ENCODE measurements at regions not wholly inside any gene's neighbourhood (a gene's known extent, or its start where the extent isn't known, plus 50 kb on each side); places are given as distances from the start of the nearest gene placed in this dataset.

DNA sequence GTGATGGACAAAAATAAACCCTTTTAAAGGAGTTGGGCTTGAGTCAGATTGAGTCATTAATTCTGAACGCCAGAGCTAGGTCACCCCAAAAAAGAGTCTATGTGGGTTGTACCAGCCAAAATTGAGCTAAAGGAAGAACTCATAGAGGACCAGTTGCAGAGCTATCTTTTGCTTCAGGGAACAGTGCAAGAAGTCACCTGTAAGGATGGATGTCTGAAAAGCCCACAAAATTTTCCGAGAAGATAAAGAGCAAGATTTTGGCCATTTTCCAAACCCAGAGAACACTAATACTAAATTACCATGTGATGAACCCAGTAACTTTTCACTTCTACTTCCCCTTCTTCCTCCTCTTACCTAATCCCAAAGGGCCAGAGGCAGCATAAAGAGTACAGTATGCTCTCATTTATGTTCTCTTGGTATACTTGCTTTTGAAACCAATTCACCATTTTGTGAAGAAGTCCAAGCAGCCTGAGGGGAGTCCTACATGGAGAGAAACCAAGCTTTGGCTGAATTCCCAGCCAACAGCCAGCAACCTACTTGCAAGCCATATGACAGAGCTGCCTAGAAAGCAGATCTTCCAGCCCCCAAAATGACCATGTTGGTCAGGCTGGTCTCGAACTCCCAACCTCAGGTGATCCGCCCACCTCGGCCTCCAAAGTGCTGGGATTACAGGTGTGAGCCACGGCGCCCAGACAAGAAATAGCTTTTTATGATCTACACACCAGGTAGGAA, 551.7 kb downstream of the SATB2 start:
- no peak overlapping the region for H3K4me3 ChIP-seq (replicated peaks in 1 of 3; ENCODE audit: insufficient read depth in 1 of 3, low read depth in 1 of 3, low read length in 3 of 3)
- DNase-seq (ENCODE audit: low read depth, low spot score), result no peak
- H3K9me1 ChIP-seq (replicated peaks; ENCODE audit: control insufficient read depth, extremely low read depth, insufficient read depth, low read length), result no peaks in the 10 kb centered on the region
- H2AFZ ChIP-seq (ENCODE audit: low read depth, low read length), result no peak overlapping the region
- no peaks in the 10 kb centered on the region for H3K79me2 ChIP-seq (ENCODE audit: control insufficient read depth, insufficient read depth, low read length)
- no TSS peak for BruUV-seq (replicated peaks)
- H3K4me1 ChIP-seq (ENCODE audit: control insufficient read depth, extremely low read depth, insufficient read depth, low read length), result no peaks in the 10 kb centered on the region
- no peak overlapping the region for H3K4me2 ChIP-seq (ENCODE audit: insufficient read depth, low read length)
- H3K36me3 ChIP-seq (ENCODE audit: control insufficient read depth in 2 of 2, extremely low read depth in 1 of 2, insufficient read depth in 2 of 2, low read length in 2 of 2), result no peaks in the 10 kb centered on the region
- CTCF ChIA-PET, result no interaction called here
- FAIRE-seq, result no peak
- peaks cover 2% of the 10 kb centered on the region for H3K9me3 ChIP-seq (replicated peaks; ENCODE audit: control insufficient read depth, insufficient read depth, low read length)
- no peaks in the 10 kb centered on the region for H3K27me3 ChIP-seq (ENCODE audit: control insufficient read depth in 2 of 2, insufficient read depth in 2 of 2, low read length in 2 of 2)
- no peak overlapping the region for H3K9ac ChIP-seq (replicated peaks; ENCODE audit: extremely low read depth, insufficient read depth, low read length)
- TF ChIP-seq MYC (IDR thresholded peaks at IDR 0.05; ENCODE audit: low read depth, low read length) (no peak), POLR2A (IDR thresholded peaks at IDR 0.05; ENCODE audit: low read depth, low read length) (no peak), EZH2 (IDR thresholded peaks at IDR 0.05; ENCODE audit: borderline replicate concordance, low read depth, low read length, severe bottlenecking) (no peak)
- TF ChIP-seq, protein P1, sequence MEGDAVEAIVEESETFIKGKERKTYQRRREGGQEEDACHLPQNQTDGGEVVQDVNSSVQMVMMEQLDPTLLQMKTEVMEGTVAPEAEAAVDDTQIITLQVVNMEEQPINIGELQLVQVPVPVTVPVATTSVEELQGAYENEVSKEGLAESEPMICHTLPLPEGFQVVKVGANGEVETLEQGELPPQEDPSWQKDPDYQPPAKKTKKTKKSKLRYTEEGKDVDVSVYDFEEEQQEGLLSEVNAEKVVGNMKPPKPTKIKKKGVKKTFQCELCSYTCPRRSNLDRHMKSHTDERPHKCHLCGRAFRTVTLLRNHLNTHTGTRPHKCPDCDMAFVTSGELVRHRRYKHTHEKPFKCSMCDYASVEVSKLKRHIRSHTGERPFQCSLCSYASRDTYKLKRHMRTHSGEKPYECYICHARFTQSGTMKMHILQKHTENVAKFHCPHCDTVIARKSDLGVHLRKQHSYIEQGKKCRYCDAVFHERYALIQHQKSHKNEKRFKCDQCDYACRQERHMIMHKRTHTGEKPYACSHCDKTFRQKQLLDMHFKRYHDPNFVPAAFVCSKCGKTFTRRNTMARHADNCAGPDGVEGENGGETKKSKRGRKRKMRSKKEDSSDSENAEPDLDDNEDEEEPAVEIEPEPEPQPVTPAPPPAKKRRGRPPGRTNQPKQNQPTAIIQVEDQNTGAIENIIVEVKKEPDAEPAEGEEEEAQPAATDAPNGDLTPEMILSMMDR (IDR thresholded peaks at IDR 0.05; ENCODE audit: extremely low read depth in 1 of 2, insufficient read depth in 1 of 2, low read depth in 1 of 2, low read length in 2 of 2), result no peak
- intact Hi-C loops (cut with micrococcal nuclease) (no loop called here), dilution Hi-C loops (cut with MboI; ENCODE audit: extremely low pct_ligation_motif_present, low sequenced_read_pairs) (no loop called here)
- H3K27ac ChIP-seq (ENCODE audit: insufficient read depth, low read depth, low read length), result no peak overlapping the region
- POLR2A ChIA-PET, result no interaction called here
- H4K20me1 ChIP-seq (replicated peaks; ENCODE audit: control insufficient read depth, extremely low read depth, insufficient read depth, low read length), result no peaks in the 10 kb centered on the region

DNA sequence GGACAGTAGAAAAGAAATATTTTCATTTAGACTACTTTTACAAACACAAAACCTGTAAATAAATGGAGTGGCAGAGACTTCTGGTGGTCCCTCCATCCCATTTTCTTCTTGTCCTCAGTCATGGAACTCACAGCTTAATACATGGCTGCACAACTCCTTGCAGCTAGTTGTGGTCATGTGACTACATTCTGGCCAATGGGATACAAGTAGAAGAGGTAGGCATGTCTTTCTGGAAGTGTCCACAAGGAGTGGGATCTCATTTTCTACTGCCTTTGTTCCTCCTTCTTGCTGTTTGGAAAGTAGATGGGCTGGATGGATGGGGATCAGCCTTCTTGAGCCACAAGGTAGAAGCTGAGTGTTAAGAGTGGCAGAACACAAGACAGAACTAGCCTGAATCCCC, 555.8 kb downstream of the SATB2 start:
- Histone ChIP-seq H3K9me1 (replicated peaks; ENCODE audit: control insufficient read depth, extremely low read depth, insufficient read depth, low read length) (no peaks in the 10 kb centered on the region), H3K27ac (ENCODE audit: insufficient read depth, low read depth, low read length) (no peak overlapping the region), H3K79me2 (ENCODE audit: control insufficient read depth, insufficient read depth, low read length) (no peaks in the 10 kb centered on the region), H3K4me2 (ENCODE audit: insufficient read depth, low read length) (no peak overlapping the region), H3K4me3 (replicated peaks in 1 of 3; ENCODE audit: insufficient read depth in 1 of 3, low read depth in 1 of 3, low read length in 3 of 3) (no peak overlapping the region), H3K9me3 (replicated peaks; ENCODE audit: control insufficient read depth, insufficient read depth, low read length) (peaks cover 2% of the 10 kb centered on the region), H3K4me1 (ENCODE audit: control insufficient read depth, extremely low read depth, insufficient read depth, low read length) (no peaks in the 10 kb centered on the region), H3K27me3 (ENCODE audit: control insufficient read depth in 2 of 2, insufficient read depth in 2 of 2, low read length in 2 of 2) (no peaks in the 10 kb centered on the region), H3K9ac (replicated peaks; ENCODE audit: extremely low read depth, insufficient read depth, low read length) (no peak overlapping the region), H2AFZ (ENCODE audit: low read depth, low read length) (no peak overlapping the region), H3K36me3 (ENCODE audit: control insufficient read depth in 2 of 2, extremely low read depth in 1 of 2, insufficient read depth in 2 of 2, low read length in 2 of 2) (no peaks in the 10 kb centered on the region), H4K20me1 (replicated peaks; ENCODE audit: control insufficient read depth, extremely low read depth, insufficient read depth, low read length) (no peaks in the 10 kb centered on the region)
- DNase-seq (ENCODE audit: low read depth, low spot score), result no peak
- ChIA-PET POLR2A (no interaction called here), CTCF (no interaction called here)
- FAIRE-seq, result no peak
- intact Hi-C loops (cut with micrococcal nuclease), result no loop called here
- no TSS peak for BruUV-seq (replicated peaks)
- dilution Hi-C loops (cut with MboI; ENCODE audit: extremely low pct_ligation_motif_present, low sequenced_read_pairs), result no loop called here
- TF ChIP-seq, protein P1 (IDR thresholded peaks at IDR 0.05; ENCODE audit: extremely low read depth in 1 of 2, insufficient read depth in 1 of 2, low read depth in 1 of 2, low read length in 2 of 2), result no peak
- TF ChIP-seq MYC (IDR thresholded peaks at IDR 0.05; ENCODE audit: low read depth, low read length) (no peak), GATA2 (IDR thresholded peaks at IDR 0.05; ENCODE audit: insufficient read depth, insufficient read length, low read depth, low read length) (no peak), POLR2A (IDR thresholded peaks at IDR 0.05; ENCODE audit: low read depth, low read length) (no peak), FOS (IDR thresholded peaks at IDR 0.05; ENCODE audit: borderline replicate concordance, insufficient read depth, low read length) (no peak), EZH2 (IDR thresholded peaks at IDR 0.05; ENCODE audit: borderline replicate concordance, low read depth, low read length, severe bottlenecking) (no peak), POLR2AphosphoS5 (IDR thresholded peaks at IDR 0.05; ENCODE audit: insufficient read depth, low read depth, low read length) (no peak), JUN (IDR thresholded peaks at IDR 0.05; ENCODE audit: borderline replicate concordance, insufficient read depth, insufficient read length, low read depth) (no peak)
- TF ChIP-seq, protein P2, sequence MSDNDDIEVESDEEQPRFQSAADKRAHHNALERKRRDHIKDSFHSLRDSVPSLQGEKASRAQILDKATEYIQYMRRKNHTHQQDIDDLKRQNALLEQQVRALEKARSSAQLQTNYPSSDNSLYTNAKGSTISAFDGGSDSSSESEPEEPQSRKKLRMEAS (IDR thresholded peaks at IDR 0.05; ENCODE audit: insufficient read depth, insufficient read length), result no peak
